NB4 (cell line): ENCODE measurements at regions not wholly inside any gene's neighbourhood (a gene's known extent, or its start where the extent isn't known, plus 50 kb on each side); places are given as distances from the start of the nearest gene placed in this dataset.

Experiments
- CTCF ChIP-seq: IDR thresholded peaks from one replicate; pipeline ENCODE4 v1.5.1; 2012; ENCODE audit warnings: low read depth, low read length
- MAX ChIP-seq: IDR thresholded peaks from 2 replicates; pipeline ENCODE4 v1.6.1; 2011; ENCODE audit warnings: low read depth, low read length
- MYC ChIP-seq: IDR thresholded peaks from 2 replicates; pipeline ENCODE4 v1.6.1; 2011; ENCODE audit warnings: low read depth, low read length
- POLR2A ChIP-seq: IDR thresholded peaks from 2 replicates; pipeline ENCODE4 v1.6.1; 2011; ENCODE audit warnings: mild to moderate bottlenecking; ENCODE audit not compliant: insufficient read length; ENCODE audit errors: extremely low read depth

GRCh38 chr11:70026726-70027125 lies 51.4 kb upstream of the ANO1 start:
- TF ChIP-seq CTCF (no peak), POLR2A (no peak), MAX (no peak), MYC (no peak)
